Limb (tissue), 2 donors: ENCODE measurements at regions not wholly inside any gene's neighbourhood (a gene's known extent, or its start where the extent isn't known, plus 50 kb on each side); places are given as distances from the start of the nearest gene placed in this dataset.
A peak's percentile ranks its signal among the peaks of the same experiment; 100 is the strongest.

Experiments
- DNase-seq, 2 donors: peaks; one replicate each; pipeline ENCODE4 v3.0.0-alpha.2; 2016; ENCODE audit errors: extremely low spot score in 2 of 2

DNA sequence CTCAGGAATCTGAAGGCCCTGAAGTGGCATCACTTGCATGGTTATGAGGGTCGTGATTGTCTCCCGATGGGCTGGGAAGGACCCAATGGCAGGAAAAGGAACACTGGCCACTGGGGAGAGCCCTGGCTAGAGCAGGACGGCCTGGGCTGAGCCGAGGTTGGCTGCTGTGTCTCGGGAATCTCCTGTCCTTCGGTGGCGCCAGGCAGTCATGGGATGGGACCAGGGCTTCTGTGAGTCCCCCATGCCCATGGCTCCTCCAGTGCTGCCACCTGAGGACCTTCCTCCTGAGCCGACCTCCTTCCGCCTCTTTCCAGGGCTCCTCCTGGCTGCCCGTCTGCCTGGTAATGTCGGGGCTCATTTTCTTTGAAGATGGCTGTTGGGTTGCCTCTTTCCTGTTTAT, 1394.0 kb downstream of the BRD1 start:
- DNase-seq: no peak

DNA sequence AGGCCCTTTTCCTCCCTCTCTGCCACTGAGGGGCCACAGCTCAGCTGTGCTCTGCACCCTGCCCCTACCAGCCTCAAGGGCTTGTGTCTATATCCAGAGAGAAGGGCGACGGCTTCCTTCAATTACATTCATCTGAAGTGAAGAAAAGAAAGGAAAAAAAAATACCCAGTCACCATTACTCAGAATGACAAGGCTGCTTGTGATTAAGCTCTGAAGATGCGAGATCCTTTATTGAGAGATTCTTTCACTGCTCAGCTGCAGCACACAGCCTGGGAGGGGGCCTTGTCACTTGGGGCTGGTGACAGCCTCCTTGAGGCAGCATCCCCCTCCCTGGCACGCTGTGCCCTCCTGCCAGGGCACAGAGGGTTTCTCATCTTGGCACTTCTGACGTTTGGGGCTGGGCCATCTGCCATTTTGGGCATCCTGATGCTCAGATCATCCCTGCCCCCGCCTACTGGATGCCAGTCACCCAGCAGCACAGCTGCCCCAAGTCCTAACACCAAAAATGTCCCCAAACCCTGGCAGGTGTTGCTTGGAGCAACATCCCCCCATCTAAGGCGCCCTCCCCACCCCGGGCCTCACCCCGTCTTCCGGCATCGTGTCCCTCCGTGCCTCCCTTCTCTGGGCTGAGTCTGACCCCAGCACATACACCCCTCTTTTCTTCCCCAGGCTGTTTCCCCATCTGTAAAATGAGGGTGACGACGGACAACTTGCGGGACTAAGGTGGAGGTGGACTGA, 1394.7 kb downstream of the BRD1 start:
- DNase-seq: no peak

DNA sequence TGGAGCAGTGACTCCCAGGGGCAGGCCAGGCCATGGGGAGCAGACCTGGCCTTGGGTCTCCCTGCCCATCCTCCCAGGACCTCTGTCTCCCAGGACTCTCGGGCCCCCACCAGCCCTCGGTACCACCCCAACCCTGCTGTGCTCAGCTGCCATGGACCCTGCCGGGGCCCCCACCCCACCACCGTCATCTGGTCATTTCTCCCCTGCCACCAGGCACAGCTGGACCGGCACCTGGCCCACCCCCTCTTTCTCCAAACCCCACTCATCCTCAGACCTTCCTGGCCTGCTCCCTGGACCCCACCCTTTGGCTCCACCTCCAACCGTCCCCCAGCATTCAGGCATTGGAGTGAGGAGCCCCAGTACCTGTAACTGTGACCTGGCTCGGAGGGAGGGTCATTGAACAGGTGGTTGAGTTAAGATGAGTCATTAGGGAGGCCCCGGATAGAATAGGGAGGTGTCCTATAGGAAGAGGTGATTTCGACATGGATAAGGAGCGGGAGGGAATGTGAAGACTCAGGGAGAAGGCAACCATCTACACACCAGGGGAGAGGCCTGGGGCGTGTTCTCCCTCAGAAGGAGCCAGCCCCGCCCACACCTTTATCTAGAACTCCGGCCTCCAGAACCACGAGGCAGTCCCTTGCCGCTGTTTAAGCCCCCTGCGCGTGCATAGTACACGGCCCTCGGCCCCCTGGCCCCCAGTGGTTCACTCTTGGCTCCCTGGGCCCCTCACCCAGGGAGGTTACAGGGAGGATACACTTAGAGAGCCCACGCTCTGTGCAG, 1395.9 kb downstream of the BRD1 start:
- no peak for DNase-seq

DNA sequence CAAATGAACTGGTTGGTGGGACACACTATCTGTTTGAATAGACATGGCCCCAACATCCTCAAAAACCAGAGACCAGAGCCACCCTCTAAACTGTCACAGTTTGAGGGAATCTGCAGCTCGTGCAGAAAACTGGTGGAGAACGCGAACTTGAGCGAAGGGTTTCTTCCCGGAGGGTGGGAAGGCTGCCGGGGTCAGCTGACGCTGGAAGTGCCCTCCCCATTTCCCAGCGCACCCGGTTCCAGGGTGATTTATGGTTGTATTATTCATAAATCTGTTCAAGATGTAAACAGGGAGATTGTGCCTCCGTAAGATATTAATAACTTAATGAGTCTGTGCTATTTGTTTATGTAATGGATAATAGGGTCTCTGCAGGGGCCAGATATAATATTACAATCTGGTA, 1396.7 kb downstream of the BRD1 start:
- DNase-seq: no peak

DNA sequence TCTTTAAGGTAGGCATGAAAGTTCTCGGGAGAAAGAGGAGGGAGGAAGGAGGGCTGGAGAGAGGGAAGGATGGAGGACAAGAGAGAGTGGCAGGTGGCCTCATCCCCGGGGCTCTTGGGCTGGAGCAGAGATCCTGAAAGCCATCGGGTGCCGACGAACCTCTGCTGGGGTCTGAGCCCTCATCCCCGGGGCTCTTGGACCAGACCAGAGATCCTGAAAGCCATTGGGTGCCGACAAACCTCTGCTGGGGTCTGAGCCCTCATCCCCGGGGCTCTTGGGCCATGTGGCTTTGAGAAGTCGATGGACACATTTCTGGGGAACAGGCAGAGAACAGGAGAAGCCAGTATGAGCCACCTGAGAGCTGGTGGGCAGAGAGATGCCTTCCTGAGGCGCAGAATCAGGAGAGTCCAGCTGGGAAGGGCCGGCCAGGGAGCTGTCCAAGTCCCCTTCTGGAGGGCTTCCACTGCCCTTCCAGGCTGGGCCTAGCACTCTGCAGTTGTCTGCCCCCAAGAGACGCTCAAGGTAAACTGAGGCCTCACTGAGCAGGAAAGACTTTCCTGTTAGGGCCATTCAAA, 1398.1 kb downstream of the BRD1 start:
- DNase-seq: no peak

DNA sequence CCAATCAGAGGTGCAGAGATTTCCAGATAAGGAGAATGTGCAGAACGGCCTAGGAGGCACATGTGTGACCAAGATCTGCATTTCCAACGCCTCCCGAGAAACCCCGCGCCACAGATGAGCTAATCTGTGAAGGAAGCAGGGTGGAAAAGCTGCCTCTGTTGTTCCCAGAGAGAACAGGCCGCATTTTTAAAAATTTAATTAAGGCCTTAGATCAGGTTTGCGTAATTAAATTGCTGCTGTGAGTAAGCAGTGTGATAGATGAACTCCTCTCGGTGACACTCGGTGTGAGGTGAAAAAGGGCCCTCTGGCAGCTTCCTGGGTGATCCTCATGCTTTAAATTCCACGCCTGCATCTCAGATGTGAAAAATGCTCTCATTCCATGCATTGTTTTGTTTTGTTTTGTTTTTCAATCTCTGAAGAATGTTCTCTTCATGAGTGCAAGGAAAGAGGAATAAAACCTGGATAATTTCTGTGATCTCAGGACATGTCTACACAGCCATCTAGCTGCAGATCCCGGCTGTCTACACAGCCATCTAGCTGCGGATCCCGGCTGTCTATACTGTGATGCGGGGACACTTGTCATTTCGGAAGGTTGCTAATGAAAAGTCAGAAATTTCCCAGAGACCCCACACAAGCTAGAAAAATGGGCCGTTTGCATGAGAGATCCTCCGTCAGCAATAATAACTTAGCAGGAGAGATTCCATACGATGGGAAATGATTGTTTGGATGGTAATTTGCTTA, 1398.9 kb downstream of the BRD1 start:
- DNase-seq: no peak

DNA sequence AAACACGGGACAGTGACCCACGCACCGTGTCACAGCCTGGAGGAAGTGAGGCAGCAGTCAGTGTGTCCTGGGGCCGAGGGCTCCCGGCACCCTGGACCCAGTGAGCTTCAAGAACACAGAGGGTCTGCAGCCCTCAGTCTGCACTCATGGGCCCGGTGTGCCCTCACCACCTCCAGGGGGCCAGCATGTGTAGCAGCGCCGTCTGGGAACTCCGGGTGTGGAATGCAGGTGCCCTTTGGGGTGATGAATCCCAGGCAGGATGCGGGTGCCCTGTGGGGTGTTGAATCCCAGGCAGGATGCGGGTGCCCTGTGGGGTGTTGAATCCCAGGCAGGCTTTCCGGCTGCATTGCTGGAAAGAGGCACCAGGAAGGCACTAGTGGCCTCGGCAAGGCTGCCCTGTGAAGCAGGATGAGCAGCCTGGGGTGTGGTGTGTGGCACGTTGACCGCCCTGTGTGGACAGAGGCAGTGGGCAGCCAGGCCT, 1399.9 kb downstream of the BRD1 start:
- DNase-seq: no peak

DNA sequence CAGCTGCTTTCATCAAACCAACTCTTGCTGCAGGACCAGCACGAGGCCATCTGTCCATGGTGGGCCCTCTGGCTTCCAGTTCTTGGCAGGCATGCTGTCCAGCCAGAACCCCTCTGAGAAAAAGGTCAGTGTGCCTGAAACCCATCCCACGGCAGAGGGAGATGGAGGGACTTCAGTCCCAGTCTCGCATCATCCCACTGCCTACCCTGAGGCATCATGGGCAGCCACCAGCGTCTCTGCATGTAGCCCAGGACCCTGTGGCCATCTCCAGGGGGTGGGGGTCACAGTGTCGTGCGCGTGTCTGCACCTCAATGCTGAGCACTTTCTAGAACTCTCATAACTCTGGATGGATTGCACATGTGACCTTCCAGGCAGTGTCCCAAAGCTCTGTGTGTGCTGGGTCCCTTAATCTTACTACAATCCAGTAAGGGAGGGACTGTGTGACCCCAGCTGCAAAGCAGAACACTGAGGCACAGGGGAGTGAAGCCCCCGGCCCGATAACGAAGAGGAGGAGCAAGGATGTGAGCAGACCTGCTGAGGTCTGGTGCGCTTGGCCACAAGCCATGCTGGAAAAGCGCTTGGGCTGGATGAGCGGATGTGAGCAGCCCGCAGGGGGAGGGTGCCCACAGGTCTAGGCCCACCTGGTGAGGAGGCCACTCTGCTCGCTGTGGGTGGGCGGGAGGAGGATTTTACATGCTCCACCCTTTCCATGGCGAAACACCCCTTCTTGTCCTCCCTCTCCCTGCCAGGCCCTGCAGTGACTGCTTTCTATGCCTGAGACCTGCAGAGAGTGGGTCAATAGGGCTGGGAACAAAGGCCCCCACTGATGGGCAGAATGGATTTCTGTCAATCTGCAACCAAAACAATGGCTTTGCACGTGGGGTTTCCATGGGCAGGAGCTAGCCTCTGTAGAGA, 1401.0 kb downstream of the BRD1 start:
- DNase-seq: peak in 1 of 2 donors; percentile 24

DNA sequence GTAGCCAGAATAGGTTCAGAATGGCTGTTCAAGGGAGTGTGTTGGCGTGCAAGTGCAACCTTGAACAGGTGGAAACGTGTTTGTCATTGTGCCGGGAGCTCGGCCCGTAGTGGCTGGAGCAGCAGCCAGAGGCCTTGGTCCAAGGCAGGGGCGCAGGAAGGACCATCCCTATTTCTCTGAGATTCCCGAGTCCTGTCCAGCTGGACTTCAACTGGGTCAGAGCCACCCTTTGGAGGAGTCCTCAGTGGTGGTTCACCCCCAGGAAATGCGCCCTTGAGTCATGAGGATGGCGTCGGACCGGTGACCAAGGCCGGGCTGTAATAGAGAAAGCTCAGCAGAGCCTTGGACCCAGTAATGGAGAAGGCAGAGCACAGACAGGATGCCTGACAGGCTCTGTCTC, 1402.0 kb downstream of the BRD1 start:
- DNase-seq: no peak

DNA sequence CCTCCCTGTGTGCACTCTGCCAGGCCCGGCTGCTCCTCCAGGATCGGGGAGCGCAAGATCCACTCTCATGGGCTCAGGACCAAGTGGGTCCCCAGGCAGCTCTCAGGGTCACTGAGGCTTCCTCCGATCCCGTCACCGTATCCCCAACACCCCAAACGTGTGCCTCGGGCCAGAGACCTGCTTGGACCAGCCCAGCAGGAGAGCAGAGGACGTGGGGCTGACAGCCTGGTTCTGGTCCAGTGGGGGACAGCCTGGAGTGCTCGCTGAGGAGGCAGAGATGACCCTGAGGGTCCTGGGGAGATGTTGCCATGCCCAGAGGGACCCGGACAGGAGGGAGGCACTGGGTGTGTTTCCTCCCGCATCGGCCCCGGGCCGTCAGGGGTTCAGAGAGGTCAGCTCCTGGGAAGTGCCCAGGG, 1402.6 kb downstream of the BRD1 start:
- DNase-seq: no peak

DNA sequence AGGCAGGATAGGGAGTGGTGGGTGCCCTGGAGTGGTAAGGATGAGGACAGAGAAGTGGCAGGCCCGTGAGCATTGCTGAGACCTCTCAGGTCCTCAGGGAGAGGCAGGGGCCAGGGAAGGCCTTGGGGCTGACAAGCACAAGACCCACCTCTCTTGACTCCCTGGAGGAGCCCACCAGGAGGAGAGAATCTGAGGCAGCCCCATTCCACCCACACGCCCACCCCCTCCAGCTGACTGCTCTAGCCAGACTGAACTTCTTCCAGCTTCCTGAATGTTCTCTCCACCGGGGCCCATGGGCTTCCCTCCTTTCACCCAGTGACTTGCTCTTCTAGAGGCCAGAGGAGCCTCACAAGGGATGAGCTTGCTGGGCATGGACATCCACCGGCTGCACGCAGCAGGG, 1403.0 kb downstream of the BRD1 start:
- DNase-seq: no peak

DNA sequence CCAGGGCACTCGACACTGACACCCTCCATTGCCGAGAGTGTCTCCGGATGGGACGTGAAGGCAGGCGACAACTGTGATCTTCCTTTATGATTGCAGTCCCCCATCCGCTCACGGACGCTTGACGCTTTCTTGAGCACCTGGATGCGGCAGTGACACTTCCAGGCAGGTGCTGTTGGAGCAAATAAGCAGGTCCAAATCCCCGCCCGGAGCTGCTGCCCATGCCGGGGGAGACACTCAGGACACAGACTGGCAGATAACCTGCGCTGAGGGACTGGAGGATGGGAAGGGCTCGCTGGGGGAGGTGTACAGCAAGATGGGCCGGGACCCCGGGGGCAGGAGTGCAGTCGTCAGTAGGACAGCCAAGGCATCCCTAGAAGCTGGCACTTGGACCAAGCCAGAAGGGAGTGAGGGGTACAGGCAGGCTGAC, 1403.5 kb downstream of the BRD1 start:
- peak in 1 of 2 donors; percentile 11 for DNase-seq

DNA sequence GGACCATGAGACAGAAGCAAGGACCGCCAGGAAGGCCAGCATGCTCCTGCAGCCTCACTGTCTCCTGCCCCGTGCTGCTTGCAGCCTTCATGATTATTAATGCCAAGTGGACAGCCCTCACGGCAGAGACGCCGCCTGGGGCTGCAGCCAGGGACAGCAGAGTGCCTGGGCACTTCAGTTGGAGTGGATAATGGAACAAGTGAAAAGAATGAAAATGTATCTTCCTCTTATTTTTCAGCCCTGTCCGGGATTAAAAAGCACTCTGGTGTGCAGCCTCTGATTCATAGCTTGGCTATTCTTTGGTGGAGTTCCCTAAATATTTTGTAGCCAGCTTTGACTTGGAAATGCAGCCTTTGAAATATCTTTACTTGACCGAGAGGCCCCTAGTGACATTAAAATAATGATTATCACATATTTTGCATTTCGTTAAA, 1404.2 kb downstream of the BRD1 start:
- no peak for DNase-seq

DNA sequence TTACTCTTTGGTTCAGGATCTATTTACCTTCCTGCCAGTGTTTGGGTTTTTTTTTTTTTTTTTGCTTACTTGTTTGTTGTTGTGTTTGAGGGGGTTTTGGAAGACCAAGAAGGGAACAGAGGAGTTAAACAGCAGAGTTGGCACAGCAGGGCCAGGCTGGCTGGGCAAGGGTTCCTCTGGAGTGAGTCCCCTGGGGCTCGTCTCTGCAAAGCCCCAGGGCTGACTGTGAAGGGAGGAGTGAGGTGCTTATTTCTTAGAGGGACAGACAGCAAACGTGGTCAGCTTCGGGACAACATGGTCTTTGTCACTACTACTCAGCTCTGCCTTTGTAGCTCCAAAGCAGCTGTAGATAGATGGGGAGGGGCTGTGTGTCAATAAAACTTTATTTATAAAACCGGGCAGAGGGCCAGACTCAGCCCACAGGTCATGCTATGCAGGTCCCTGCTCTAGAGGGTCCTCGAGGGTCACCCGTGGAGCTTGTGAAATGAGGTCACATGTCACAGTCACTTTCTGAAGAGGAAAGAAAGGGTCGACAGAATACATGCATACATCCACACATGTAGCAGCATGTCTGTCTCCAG, 1404.7 kb downstream of the BRD1 start:
- peak in 1 of 2 donors; percentile 11 for DNase-seq

DNA sequence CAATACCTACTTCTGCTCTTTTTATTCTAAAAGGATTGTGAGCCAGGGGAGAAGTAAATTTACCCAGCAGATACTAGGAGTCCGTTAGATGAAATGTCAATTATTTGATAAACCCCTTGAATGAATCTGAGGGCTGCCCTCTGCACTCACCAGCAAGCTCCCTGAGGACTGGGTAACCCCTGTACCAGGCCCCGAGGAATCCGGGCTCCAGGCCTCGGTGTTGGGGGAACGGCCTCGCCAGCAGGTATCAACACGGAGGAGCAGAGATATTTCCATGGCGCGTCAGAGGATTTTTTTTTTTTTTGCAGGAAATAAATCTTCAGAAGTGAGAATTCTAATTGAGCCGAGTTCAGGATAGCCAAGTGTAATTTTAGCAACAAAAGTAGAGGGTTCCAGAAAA, 1408.8 kb downstream of the BRD1 start:
- no peak for DNase-seq

DNA sequence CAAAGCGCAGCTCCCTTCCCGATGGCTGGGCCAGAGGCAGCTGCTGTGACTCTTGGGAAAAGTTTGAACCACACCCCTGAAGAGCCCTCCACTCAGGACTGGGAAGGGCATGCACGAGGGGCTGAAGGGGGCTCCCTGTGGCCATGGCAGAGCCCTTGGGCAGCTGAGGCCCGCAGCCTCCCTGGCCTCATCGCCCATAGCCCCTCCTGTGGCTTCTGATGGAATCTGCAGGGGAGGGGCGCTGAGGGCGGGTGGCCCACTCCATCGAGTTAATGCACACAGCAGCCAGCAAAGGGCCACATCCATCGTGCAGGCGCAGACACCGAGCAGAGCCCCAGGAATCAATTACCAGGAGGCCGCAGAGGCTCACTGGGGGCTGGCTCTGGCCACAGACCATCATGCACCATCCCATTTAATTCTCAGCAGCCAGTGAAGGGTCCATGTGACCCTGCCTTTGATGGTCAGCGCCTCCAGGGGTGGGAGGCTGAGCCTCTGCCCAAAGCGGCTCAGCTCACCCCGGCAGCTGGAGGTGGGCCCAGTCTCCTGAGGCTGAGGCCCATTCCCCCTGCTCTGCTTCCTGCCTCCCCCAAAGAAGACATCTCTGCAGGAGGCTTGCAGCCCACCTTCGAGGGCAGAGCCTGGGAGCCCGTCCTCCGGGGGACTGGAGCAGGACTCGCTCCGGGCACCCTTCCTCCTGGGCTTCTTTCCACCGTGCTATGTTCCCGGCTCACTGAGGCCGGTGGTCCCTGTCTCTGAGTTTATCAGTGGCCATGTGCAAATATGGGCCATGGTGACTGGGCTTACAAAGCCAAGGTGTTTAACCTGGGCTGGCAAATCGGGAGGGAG, 1410.2 kb downstream of the BRD1 start:
- DNase-seq: no peak

DNA sequence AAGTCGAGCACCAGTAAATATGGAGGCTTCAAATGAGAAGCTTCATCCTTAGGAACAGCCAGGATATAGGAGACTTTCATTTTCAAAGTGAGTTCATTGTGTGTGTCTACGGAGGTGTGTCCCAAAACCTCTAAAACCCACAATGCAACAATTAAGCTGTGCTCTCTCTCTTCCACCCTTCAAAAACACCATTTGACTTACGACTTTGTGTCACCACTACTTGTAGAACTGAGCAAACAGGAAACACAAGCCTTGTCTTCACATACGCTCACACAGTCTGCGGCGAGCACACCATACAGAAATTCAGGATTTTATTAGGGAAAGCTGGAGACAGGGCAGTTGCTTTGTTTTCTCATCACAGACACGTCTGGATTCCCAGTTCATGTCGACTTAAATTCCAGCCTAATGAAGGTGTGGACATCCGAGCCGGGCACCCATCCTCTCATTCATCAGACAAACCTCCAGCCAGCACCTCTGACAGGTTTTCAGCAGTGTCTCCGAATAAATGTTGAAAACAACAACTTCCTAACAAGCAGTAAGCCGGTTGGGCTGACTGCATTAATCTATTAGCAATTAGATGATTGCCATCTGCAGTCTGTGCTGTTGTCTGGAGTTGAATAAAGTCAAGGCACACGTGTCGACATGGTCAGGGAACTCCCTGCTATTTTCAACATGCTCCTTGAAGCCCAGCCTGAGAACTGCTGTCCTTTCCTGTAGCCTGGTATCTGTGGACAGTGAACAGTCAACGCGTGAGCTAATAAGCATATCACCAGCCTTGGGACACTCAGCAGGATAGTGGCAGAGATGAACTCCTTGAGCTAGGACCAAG, 1411.1 kb downstream of the BRD1 start:
- DNase-seq: no peak

DNA sequence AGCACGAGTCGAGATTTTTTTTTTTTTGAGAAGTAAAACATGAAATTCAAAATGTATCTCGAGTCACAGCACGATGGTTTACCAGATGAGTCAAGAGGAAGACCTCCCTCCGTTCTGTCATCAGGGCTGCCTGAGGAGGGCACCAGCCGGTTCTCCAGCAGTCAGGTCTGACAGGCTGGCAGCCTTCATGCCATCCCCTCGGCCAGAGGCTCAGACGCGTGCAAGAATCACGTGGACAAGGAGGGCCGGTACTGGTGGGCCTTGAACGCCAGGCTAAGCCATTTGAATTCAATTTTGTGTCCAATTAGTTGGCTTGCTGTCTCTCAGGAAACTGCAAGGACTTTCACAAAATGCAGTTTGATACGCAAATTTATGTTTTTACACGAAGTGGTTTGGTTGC, 1412.2 kb downstream of the BRD1 start:
- peak in 1 of 2 donors; percentile 13 for DNase-seq
